HCT116 (cell line): ENCODE measurements at regions not wholly inside any gene's neighbourhood (a gene's known extent, or its start where the extent isn't known, plus 50 kb on each side); places are given as distances from the start of the nearest gene placed in this dataset.

Experiments used
- ATAC-seq: fragments of 200-7000 bp; cut with Tn5 transposase; 2 replicates; pipeline ENCODE4 v1.9.1; 2020; ENCODE audit warnings: mild to moderate bottlenecking, moderate library complexity
- BruUV-seq: library from RNA; stranded (reverse); fragments of 400-500 nt; replicated peaks from 2 replicates; lab custom pipeline; 2021; lab: Mats Ljungman, UMichigan
- CTCF ChIA-PET: fragments of 300-600 bp; sonication (Branson Sonifier 250); formaldehyde crosslinking; loops from one replicate; lab custom pipeline; 2021; ENCODE audit warnings: antibody characterized with exemption; lab: Charles Lee
- POLR2A ChIA-PET: fragments of 300-600, 350-600 bp; sonication (Branson Sonifier 250); formaldehyde crosslinking; loops from one replicate; lab custom pipeline; 2021; ENCODE audit warnings: antibody characterized with exemption; lab: Charles Lee
- RAD21 ChIA-PET, 2 experiments: fragments of 300-600 bp; sonication (Branson Sonifier 250); formaldehyde crosslinking; loops; one replicate each; lab custom pipeline; 2023; ENCODE audit warnings: low total read pairs in 2 of 2; ENCODE audit not compliant: uncharacterized antibody in 2 of 2, unreplicated experiment in 2 of 2, low non-redundant PET in 1 of 2; lab: Charles Lee
- DNase-seq: peaks from one replicate; pipeline ENCODE4 v3.0.0-alpha.2; 2010; ENCODE audit warnings: low read depth, low spot score
- H2AFZ ChIP-seq: fragments of 200-600 bp; shearing (Covaris generic), sonication (generic); 2 replicates; pipeline ENCODE4 v1.6.1; 2017; ENCODE audit warnings: low read depth, mixed run types, mixed read lengths, antibody characterized with exemption, low read length; ENCODE audit not compliant: poor library complexity, severe bottlenecking
- H3K27ac ChIP-seq: 2 replicates; pipeline ENCODE4 v1.5.1; 2012; ENCODE audit warnings: low read depth, low read length
- H3K27me3 ChIP-seq: fragments of 200-600 bp; sonication (generic); 2 replicates; pipeline ENCODE4 v1.6.1; 2016; ENCODE audit warnings: mixed run types, low read length, mixed read lengths; ENCODE audit not compliant: insufficient read depth
- H3K36me3 ChIP-seq, 2 experiments: fragments of 200-500 bp in 1 of 2; fragments of 200-600 bp in 1 of 2; sonication (Bioruptor generic) in 1 of 2; sonication (generic) in 1 of 2; 2 replicates each; pipeline versions ENCODE4 v1.5.1 to v1.6.1; 2014 to 2016; ENCODE audit warnings: low read length in 2 of 2, inconsistent platforms in 1 of 2, mixed read lengths in 1 of 2, mixed run types in 1 of 2; ENCODE audit not compliant: insufficient read depth in 2 of 2, control insufficient read depth in 1 of 2
- H3K4me1 ChIP-seq, 2 experiments: fragments of 200-600 bp in 1 of 2; sonication (generic) in 1 of 2; 2 replicates each; pipeline versions ENCODE4 v1.5.1 to v1.6.1; 2012 to 2017; ENCODE audit warnings: low read length in 2 of 2, inconsistent platforms in 1 of 2, mild to moderate bottlenecking in 1 of 2, mixed read lengths in 1 of 2, mixed run types in 1 of 2, moderate library complexity in 1 of 2; ENCODE audit not compliant: insufficient read depth in 2 of 2, control insufficient read depth in 1 of 2
- H3K4me2 ChIP-seq: fragments of 200-600 bp; sonication (generic); 2 replicates; pipeline ENCODE4 v1.6.1; 2017; ENCODE audit warnings: mixed run types, low read length, mixed read lengths
- H3K4me3 ChIP-seq, 2 experiments: fragments of 200-600 bp in 1 of 2; sonication (generic) in 1 of 2; replicated peaks in 1 of 2; 2 replicates each; pipeline ENCODE4 v1.5.1; 2011 to 2016; ENCODE audit warnings: low read length in 2 of 2, control low read depth in 1 of 2, low read depth in 1 of 2, mild to moderate bottlenecking in 1 of 2, mixed read lengths in 1 of 2, mixed run types in 1 of 2
- H3K79me2 ChIP-seq: fragments of 200-600 bp; sonication (generic); 2 replicates; pipeline ENCODE4 v1.6.1; 2017; ENCODE audit warnings: mild to moderate bottlenecking, mixed run types, low read length, moderate library complexity, mixed read lengths; ENCODE audit not compliant: insufficient read depth
- H3K9ac ChIP-seq: fragments of 200-600 bp; sonication (generic); 2 replicates; pipeline ENCODE4 v1.6.1; 2016; ENCODE audit warnings: low read length, mixed read lengths
- H3K9me2 ChIP-seq: fragments of 200-600 bp; sonication (generic), shearing (Covaris generic); 2 replicates; pipeline ENCODE4 v1.6.1; 2017; ENCODE audit warnings: mixed run types, mild to moderate bottlenecking, moderate library complexity; ENCODE audit not compliant: insufficient read depth
- H3K9me3 ChIP-seq, 2 experiments: fragments of 200-500 bp in 1 of 2; fragments of 200-600 bp in 1 of 2; sonication (Bioruptor generic) in 1 of 2; sonication (generic) in 1 of 2; 2 replicates each; pipeline ENCODE4 v1.6.1; 2014 to 2017; ENCODE audit warnings: low read length in 2 of 2, mixed read lengths in 2 of 2, inconsistent platforms in 1 of 2, low read depth in 1 of 2, mild to moderate bottlenecking in 1 of 2, mixed run types in 1 of 2, moderate library complexity in 1 of 2; ENCODE audit not compliant: control insufficient read depth in 1 of 2, insufficient read depth in 1 of 2
- H4K20me1 ChIP-seq: fragments of 200-600 bp; sonication (generic), shearing (Covaris generic); 2 replicates; pipeline ENCODE4 v1.6.1; 2017; ENCODE audit warnings: mixed run types, mild to moderate bottlenecking, moderate library complexity; ENCODE audit not compliant: insufficient read depth
- CBX3 ChIP-seq: IDR thresholded peaks from 2 replicates; pipeline ENCODE4 v1.6.1; 2012; ENCODE audit warnings: low read depth
- CEBPB ChIP-seq: IDR thresholded peaks from 2 replicates; pipeline ENCODE4 v1.6.1; 2012; ENCODE audit warnings: low read depth
- EZH2 ChIP-seq: fragments of 200-600 bp; sonication (generic); IDR thresholded peaks from 2 replicates; pipeline ENCODE4 v1.6.1; 2017; ENCODE audit warnings: antibody characterized with exemption, mixed run types
- EZH2phosphoT487 ChIP-seq: fragments of 200-600 bp; IDR thresholded peaks from 2 replicates; pipeline ENCODE4 v1.6.1; 2018; ENCODE audit warnings: antibody characterized with exemption, borderline replicate concordance
- JUND ChIP-seq: IDR thresholded peaks from 2 replicates; pipeline ENCODE4 v1.6.1; 2012
- POLR2A ChIP-seq: IDR thresholded peaks from 2 replicates; pipeline ENCODE4 v1.7.0; 2011; ENCODE audit warnings: borderline replicate concordance; ENCODE audit not compliant: insufficient read depth, insufficient read length; ENCODE audit errors: extremely low read depth
- RAD21 ChIP-seq: IDR thresholded peaks from 2 replicates; pipeline ENCODE4 v1.6.1; 2012; ENCODE audit warnings: low read depth, mild to moderate bottlenecking
- SIN3A ChIP-seq: IDR thresholded peaks from 2 replicates; pipeline ENCODE4 v1.6.1; 2012; ENCODE audit warnings: low read depth
- SP1 ChIP-seq: IDR thresholded peaks from 2 replicates; pipeline ENCODE4 v1.6.1; 2012; ENCODE audit warnings: low read depth
- SRF ChIP-seq: IDR thresholded peaks from 2 replicates; pipeline ENCODE4 v1.6.1; 2012; ENCODE audit warnings: low read depth
- TCF7L2 ChIP-seq: IDR thresholded peaks from 2 replicates; pipeline ENCODE4 v1.7.0; 2011; ENCODE audit warnings: borderline replicate concordance, inconsistent platforms; ENCODE audit not compliant: insufficient read depth, insufficient read length; ENCODE audit errors: extremely low read depth
- ZBTB33 ChIP-seq: IDR thresholded peaks from 2 replicates; pipeline ENCODE4 v1.6.1; 2011; ENCODE audit warnings: mild to moderate bottlenecking, low read length, moderate library complexity; ENCODE audit not compliant: insufficient replicate concordance; ENCODE audit errors: extremely low read depth
- ZNF274 ChIP-seq: fragments of 200-500 bp; sonication (Bioruptor generic); IDR thresholded peaks from 2 replicates; pipeline ENCODE4 v1.6.1; 2014; ENCODE audit warnings: mild to moderate bottlenecking, low read depth, low read length, inconsistent platforms
- intact Hi-C: fragments of 100-400 bp; cut with micrococcal nuclease; formaldehyde crosslinking; loops from 2 replicates; pipeline ENCODE4 v1.10.0; 2022
- TF ChIP-seq, protein P1 (sequence below): IDR thresholded peaks from 2 replicates; pipeline ENCODE4 v1.6.1; 2012; ENCODE audit warnings: low read depth
- TF ChIP-seq, protein P2 (sequence below): IDR thresholded peaks from 2 replicates; pipeline ENCODE4 v1.6.1; 2012
- TF ChIP-seq, protein P3 (sequence below): IDR thresholded peaks from 2 replicates; pipeline ENCODE4 v1.6.1; 2012

- H3K4me2 ChIP-seq = no peak overlapping the region
- no peak for DNase-seq
- no peak overlapping the region for H3K27ac ChIP-seq
- ATAC-seq = no peak
- H3K4me1 ChIP-seq = peaks cover 0 to 12% of the 10 kb centered on the region in 2 experiments; a peak in 2 of 4 replicates
- no peaks in the 10 kb centered on the region; the same call in 1 of the 2 replicates for H3K9me2 ChIP-seq
- intact Hi-C loops = no loop called here
- H3K27me3 ChIP-seq = no peaks in the 10 kb centered on the region
- no peak overlapping the region for H3K4me3 ChIP-seq
- no peaks in the 10 kb centered on the region for H3K79me2 ChIP-seq
- BruUV-seq = no TSS peak
- H3K9me3 ChIP-seq = no peaks in the 10 kb centered on the region
- H2AFZ ChIP-seq = peak overlapping the region; percentile 54
- POLR2A ChIA-PET = no interaction called here
- CTCF ChIA-PET = no interaction called here
- TF ChIP-seq CEBPB (no peak), EZH2phosphoT487 (no peak), SP1 (no peak), JUND (no peak), ZNF274 (no peak), RAD21 (no peak)
- H3K36me3 ChIP-seq = no peaks in the 10 kb centered on the region
- H3K9ac ChIP-seq = no peak overlapping the region
- RAD21 ChIA-PET = no interaction called here
- H4K20me1 ChIP-seq = no peaks in the 10 kb centered on the region
These were observed 51.3 kb upstream of the KLF6 start for GRCh38 chr10:3836222-3836820.

GRCh38 chr10:3835770-3836169 lies 50.8 kb upstream of the KLF6 start:
- Histone ChIP-seq H3K9me2 (no peaks in the 10 kb centered on the region), H2AFZ (peak overlapping the region; percentile 54), H3K9ac (no peak overlapping the region), H3K36me3 (no peaks in the 10 kb centered on the region), H3K9me3 (no peaks in the 10 kb centered on the region), H4K20me1 (no peaks in the 10 kb centered on the region), H3K79me2 (no peaks in the 10 kb centered on the region), H3K27ac (no peak overlapping the region), H3K4me3 (no peak overlapping the region), H3K4me1 (peaks cover 0 to 12% of the 10 kb centered on the region in 2 experiments; a peak in 2 of 4 replicates), H3K27me3 (no peaks in the 10 kb centered on the region), H3K4me2 (no peak overlapping the region)
- ChIA-PET CTCF (no interaction called here), POLR2A (no interaction called here), RAD21 (no interaction called here)
- intact Hi-C loops = no loop called here
- no peak for ATAC-seq
- no TSS peak for BruUV-seq
- no peak for DNase-seq
- TF ChIP-seq CBX3 = no peak
- no peak for TF ChIP-seq ZNF274
- no peak for TF ChIP-seq SIN3A
- no peak for TF ChIP-seq EZH2
- TF ChIP-seq EZH2phosphoT487 = no peak
- TF ChIP-seq, protein P1, sequence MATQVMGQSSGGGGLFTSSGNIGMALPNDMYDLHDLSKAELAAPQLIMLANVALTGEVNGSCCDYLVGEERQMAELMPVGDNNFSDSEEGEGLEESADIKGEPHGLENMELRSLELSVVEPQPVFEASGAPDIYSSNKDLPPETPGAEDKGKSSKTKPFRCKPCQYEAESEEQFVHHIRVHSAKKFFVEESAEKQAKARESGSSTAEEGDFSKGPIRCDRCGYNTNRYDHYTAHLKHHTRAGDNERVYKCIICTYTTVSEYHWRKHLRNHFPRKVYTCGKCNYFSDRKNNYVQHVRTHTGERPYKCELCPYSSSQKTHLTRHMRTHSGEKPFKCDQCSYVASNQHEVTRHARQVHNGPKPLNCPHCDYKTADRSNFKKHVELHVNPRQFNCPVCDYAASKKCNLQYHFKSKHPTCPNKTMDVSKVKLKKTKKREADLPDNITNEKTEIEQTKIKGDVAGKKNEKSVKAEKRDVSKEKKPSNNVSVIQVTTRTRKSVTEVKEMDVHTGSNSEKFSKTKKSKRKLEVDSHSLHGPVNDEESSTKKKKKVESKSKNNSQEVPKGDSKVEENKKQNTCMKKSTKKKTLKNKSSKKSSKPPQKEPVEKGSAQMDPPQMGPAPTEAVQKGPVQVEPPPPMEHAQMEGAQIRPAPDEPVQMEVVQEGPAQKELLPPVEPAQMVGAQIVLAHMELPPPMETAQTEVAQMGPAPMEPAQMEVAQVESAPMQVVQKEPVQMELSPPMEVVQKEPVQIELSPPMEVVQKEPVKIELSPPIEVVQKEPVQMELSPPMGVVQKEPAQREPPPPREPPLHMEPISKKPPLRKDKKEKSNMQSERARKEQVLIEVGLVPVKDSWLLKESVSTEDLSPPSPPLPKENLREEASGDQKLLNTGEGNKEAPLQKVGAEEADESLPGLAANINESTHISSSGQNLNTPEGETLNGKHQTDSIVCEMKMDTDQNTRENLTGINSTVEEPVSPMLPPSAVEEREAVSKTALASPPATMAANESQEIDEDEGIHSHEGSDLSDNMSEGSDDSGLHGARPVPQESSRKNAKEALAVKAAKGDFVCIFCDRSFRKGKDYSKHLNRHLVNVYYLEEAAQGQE = no peak
- TF ChIP-seq, protein P2, sequence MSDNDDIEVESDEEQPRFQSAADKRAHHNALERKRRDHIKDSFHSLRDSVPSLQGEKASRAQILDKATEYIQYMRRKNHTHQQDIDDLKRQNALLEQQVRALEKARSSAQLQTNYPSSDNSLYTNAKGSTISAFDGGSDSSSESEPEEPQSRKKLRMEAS = no peak
- no peak for TF ChIP-seq POLR2A
- TF ChIP-seq CEBPB = no peak
- no peak for TF ChIP-seq SRF
- TF ChIP-seq, protein P3, sequence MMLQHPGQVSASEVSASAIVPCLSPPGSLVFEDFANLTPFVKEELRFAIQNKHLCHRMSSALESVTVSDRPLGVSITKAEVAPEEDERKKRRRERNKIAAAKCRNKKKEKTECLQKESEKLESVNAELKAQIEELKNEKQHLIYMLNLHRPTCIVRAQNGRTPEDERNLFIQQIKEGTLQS = no peak
- no peak for TF ChIP-seq ZBTB33
- TF ChIP-seq TCF7L2 = no peak
